NCI-H2227 treated with DMSO at 0.1 percent for 48 hours (cell line): ENCODE measurements at regions not wholly inside any gene's neighbourhood (a gene's known extent, or its start where the extent isn't known, plus 50 kb on each side); places are given as distances from the start of the nearest gene placed in this dataset.

Experiments used
- DNase-seq: peaks from one replicate; lab custom pipeline; 2025; lab: John Stamatoyannopoulos, UW

- no peak for DNase-seq
These were observed 213.1 kb upstream of the B3GAT1 start for GRCh38 chr11:134625151-134625550.

DNA sequence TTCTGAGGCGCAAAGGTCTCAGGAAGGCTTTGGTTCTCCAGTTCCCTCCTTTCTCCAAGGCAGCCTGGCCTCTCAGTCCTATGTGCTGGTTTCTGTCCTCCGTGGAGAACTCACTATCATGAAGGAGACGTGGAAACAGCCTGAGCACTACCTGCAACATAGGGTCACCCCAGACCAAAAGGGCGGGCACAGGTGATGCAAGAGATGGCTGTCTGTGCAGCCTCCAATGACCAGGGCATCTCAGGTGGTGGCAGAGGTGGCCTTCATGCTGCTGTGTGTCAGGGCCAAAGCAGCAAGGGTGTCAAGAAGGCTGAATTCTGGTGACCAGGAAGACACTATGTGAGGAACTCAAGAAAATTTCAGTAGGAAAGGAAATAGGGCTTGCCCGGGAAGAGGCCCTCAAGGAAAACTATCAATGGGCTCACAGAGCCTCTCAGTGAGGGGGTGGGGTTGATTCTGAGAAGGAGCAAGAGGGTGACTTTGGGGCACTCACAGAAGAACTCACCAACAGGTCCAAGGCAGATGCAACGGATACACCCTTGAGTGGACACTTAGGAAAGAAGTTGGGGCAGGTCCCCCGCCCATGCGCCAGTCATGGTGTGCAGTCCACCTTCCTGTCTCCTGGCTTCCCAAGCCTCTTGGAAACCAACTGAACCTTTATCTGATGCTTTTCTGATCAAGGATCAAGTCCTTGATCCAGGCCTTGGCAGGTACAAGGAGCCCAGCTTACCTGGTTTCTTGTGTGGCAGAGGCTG, 212.3 kb upstream of the B3GAT1 start:
- no peak for DNase-seq

DNA sequence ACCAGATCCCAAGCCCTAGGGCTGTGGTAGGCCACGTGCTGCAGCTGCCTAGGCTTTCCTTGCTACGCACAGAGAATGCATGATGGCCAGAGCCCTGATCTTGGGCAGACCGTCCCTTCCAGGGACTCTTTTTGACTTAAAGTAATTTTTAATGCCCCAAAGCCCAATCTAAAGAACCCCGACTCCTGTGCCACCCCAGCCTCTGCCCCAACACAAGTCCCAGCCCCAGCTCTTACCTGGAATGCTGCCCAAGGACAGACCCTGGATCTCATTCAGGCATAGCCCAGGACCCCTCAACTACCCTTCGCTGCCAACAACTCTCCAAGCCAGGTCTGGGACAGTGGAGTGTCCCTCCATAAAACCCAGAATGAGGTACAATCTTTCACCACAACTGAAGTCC, 211.7 kb upstream of the B3GAT1 start:
- no peak for DNase-seq

GRCh38 chr11:134622458-134622857, 210.4 kb upstream of the B3GAT1 start:
- DNase-seq = no peak

- no peak for DNase-seq
These were observed 205.3 kb upstream of the B3GAT1 start for GRCh38 chr11:134617360-134617759.

DNA sequence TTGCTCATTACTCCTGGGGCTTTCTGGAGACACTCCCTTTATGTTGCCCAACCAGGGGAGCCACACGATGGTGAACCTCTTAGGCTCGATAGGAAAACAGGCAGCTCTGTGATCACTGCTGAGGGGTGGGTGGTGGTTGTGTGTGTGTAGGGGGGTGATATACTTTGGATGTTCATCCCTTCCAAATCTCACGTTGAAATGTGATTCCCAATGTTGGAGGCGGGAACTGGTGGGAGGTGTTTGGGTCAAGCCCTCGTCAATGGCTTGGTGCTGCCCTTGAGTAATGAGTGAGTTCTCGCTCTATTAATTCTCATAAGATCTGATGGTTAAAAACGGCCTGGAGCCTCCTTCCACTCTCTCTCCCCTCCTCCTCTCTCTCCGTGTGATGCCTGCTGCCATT, 204.0 kb upstream of the B3GAT1 start:
- DNase-seq = no peak

DNA sequence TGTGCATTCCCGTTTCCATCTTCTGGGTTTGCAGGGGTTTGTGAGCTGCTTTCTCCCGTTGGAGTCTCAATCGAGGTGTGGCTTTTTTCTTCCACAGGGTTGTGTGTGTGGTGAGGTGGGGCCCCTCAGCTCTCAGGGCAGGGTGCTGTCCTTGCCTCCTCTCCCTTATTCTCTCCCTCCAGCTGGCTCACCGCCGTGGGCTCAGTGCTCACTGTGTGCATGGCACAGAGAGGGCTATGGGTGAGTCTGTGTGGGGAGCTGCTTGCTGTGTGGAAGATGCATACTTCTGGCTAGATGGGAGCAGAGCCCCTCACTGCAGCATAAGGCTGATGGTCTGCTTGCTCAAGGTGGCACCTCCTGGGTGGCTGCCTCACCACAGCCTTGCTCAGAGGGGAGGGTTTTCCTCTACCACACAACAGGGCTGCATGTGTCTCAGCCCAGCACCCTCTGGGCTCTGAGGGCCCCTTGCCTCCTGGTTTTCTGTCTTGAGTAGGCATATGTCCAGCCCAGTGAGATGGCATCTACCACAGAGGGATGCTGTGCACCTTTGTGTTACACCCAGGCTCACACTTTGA, 203.1 kb upstream of the B3GAT1 start:
- DNase-seq = no peak

GRCh38 chr11:134614141-134614540, 202.1 kb upstream of the B3GAT1 start:
- DNase-seq = no peak

GRCh38 chr11:134613646-134614045, 201.6 kb upstream of the B3GAT1 start:
- no peak for DNase-seq

DNA sequence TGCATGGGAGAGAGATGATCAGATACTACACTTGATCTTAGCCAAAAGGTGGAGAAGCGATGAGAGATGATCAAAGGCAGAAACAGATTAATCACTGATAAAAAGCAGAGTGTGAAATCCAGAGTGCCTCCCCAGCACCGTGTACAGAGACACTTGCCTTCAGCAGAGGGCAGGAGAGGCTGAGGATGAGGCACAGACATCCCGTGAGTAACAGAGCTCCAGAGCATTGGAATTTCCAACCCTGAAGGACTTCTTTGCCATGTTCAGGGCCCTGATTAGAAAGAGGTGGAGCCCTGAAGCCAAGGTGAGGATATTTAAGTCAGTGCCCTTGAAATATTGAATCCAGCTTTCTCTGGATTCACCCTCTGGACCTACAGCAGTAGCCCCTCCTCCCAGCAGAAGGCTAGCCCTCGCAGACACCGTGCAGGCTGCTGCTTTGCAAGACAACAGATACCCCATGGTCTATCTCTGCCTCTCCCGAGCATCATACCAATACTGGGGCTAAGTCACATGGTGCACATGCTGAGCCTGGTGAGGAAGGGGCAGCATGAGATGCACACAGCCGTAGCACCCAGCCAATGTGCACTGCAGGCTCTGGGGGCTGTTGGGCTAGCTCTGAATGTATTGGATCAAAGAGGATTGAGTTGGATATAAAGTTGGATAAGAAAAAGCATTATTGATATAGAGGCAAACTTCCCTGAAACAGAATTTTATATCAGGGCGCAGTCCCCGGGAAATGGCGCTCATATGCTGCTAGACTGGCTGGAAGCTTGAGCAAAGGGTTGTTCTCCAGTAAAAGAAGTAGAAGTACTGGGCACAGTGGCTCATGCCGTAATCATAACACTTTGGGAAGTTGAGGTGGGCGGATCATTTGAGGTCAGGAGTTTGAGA, 200.3 kb upstream of the B3GAT1 start:
- DNase-seq = no peak

DNA sequence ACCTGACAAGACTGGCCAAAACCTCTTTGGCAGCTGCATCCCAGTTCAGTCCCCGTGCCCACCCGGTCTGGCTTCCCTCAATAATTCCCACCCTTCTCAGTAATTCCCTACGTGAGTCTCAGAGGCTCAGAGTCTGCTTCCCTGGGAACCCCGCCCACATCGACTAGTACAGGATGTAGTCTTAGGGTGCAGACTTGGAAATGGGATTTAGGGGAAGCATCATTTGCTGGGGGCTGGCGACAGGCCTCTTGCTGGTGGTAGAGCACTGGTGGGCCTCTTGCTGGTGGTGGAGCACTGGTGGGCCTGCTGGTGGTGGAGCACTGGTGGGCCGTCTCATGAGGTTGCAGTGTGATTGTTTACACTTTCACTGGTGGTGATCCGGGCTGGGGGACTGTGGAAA, 199.5 kb upstream of the B3GAT1 start:
- no peak for DNase-seq

DNA sequence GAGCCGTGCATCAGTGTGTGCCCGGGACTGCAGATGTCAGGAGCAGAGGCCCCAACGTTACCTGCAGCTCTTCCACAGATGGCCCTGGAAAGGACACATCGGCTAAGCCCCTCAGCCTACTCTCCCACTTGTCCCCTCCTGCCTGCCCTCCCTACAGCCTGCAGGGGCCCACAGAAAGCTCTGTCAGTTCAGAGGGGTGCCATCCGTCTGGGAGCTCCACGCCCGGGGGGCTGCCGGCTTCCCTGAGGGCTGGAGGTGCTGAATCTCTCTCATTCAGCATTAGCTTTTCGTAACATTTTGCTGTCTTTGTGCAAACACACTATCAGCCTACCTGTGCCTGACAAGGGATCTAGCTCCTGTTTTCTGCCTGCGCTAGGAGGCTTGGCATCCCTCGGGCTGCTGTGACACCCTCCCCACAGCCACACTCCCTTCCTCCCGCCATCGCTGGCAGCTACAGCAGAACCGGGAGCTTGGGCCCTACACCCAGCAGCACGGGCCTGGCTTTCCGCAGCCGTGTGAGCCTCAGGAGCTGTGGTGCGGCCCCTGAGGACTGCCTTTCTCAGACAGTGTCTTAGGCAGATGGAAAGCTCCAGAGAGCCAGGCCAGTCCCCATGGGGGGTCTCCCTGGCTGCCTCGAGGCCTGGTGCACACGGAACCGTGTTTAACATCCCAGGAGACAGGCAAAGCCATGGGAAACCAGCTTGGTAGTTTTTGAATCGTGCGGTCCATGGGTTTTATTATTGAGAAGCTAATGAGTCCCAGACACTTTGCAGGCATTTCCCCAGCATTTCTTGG, 198.3 kb upstream of the B3GAT1 start:
- no peak for DNase-seq

DNA sequence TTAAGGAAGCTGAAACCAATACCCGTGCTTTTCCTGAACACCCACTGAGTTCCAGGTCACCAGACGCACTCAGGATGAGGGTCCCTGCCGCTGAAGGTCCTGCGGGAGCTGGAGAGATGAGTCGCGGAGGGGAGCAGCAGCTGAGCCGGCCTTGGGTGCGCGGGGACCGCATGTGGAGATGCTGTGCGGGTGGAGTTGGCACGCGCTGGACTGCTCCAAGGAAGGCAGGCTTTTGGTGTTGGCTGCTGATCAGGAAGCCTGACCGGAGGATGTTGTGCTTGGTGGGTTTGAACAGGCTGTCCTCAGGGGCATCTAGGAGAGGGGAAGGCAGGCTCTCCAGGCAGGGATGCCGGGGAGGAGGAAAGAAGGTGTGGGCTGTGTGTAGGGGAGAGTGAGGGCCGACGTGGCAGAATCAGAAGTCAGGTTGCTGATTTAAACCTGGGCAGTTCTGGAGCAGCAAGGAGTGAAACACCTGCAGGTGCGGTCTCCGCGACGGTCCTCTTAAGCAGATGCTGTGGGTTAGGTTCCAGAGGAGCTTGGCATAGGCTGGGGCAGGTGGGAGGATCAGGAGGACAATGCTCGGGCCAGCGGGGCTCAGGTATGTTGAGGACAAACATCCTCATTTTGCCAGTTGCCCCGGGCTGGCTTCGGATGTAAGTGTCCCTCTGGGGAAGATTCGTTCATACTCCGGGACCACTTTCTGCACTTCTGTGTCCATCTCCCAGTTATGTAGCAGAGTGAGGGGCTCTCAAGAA, 197.5 kb upstream of the B3GAT1 start:
- DNase-seq = no peak

DNA sequence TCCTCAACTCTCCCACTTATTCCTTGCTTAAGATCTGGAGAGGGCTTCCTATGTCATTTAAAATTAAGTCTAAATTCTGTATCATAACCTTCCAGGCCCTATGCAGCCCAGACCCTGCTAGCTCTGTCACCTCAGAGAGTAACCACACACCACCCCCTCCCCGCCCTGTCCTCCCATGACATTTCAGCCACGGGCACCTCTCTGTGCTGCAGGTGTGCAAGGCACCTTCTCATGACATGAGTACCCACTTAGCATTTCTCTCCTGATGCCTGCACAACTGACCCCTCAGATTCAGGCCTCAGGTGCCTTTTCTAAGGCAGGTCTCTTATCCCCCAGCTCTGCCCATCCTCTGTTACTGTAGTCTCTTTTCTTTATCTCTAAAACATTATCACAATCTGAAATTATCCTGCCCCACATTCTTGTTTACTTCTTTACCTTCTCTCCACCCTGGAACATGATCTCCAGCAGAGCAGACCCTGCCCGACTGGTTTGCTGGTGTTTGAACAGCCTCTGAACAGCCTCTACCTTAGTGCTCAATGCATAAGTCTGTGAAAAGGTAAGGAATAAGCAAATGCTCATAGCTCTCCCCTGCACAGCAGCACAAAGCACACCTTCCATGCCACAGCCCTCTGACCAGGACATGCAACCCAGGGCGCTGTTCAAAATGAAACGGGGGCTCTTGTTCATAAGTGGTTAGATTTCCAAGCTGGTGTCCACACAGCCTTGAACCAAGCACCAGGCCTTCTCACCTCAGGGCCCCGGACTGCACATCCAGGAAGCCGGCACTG, 196.1 kb upstream of the B3GAT1 start:
- no peak for DNase-seq

GRCh38 chr11:134606251-134606650, 194.2 kb upstream of the B3GAT1 start:
- no peak for DNase-seq

- DNase-seq = no peak
These were observed 192.8 kb upstream of the B3GAT1 start for GRCh38 chr11:134604886-134605285.

DNA sequence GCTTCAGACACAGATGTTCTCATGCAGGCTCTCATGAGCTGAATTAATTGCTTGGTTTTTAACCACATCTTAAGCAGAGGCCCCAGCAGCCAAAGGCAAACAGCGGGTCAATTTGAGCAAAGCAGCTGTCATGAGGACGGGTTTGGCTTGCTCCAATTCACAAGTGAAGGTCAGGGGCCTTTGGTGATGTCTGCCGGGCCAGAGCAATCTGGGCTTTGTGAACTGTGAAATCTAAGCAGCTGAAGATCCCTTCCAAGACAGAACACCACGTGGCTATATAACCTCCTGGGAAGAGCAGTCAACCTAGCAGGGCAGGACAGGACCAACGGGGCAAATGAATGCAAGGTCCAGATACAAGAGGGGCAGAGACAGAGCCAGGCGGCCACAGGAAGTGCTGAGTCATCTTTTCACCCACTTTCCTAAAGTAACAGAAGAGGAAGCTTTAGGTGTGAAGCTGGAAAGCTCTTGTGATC, 187.3 kb upstream of the B3GAT1 start:
- no peak for DNase-seq

DNA sequence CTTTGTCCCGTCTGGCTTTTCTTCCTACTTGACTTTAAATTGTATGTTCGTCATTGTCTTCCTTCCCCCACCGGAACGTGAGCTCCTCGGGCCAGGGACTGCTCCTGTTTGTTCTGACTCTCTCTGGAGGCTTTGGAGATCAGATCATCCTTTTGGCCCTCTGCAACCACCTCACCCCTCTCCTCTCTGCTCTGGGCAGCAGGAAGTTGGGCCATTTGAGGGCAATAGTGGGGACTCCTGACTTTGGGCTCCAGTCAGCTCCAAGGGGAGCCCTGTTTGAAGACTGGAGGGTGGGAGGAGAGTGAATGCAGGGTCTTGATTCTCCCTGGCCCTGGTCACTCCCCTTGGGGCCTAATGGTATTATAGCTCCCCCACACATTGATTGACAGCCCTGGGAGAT, 186.3 kb upstream of the B3GAT1 start:
- no peak for DNase-seq

DNA sequence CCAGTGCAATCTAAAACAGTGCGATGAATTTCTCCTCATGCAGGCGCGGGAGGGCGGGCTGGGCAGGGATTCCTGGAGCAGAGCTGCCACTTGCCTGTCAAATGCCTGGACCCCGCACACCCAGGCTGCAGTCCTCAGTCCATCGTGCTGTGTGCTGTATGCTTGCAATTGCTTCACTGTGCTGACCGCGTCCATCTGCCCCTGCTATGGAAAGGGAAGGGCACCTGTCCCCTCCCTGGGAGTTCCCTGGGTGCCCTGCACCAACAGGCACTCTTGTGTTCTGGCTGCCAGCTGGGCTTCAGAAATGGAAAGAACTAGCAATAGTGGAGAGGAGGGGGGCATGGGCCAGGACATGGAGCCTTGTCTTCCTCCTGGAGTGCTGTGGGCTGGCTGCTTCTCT, 185.4 kb upstream of the B3GAT1 start:
- DNase-seq = no peak

GRCh38 chr11:134596404-134596803, 184.4 kb upstream of the B3GAT1 start:
- no peak for DNase-seq
